ENCODE measurements at regions not wholly inside any gene's neighbourhood (a gene's known extent, or its start where the extent isn't known, plus 50 kb on each side); places are given as distances from the start of the nearest gene placed in this dataset.

- no peak for DNase-seq
Observed at GRCh38 chr12:127223011-127223410, 1044.0 kb upstream of the TMEM132C start.

DNA sequence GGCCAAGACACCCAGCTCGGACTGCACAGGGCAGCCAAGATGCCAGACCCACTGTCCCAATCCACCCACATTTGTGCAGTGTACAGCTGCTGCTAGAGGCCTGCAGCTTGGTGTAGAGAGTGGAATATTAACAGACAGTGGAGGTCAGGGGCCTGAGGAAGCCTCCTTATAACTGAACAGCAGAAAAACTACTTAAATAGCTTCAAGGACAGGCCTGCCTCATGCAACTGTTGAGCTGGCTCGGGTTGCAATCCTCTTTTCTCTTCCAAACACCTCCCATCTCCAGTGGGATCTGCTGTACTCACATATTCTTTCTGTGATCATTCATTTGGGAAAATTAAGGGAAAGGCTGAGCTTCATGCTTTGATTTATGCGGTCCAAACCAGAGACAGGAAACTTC, 1043.2 kb upstream of the TMEM132C start:
- no peak for DNase-seq

- no peak for DNase-seq
Observed at GRCh38 chr12:127230843-127231260, 1036.1 kb upstream of the TMEM132C start.

DNA sequence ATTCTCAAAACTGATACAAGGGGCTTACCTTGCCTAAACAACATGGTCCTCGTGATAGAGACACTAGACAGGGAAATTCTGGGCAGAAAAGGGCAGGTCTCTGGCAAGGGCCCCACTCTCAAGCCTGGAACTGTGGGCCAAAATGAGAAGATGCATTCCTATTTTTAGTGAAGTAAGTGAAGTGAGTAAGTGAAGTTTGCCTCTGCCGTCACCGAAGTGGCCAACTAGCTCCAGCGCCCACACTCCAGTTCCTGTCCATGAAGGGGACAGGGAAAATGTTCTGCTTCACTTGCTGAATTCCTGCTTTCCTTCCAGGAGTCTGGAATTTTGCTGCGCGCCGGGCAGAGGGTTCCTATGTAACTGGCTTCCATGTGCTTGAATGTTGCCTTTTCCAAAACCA, 1035.6 kb upstream of the TMEM132C start:
- DNase-seq, result no peak

- DNase-seq, result no peak
Observed at GRCh38 chr12:127233016-127233415, 1034.0 kb upstream of the TMEM132C start.

- DNase-seq, result no peak
Observed at GRCh38 chr12:127235761-127236160, 1031.2 kb upstream of the TMEM132C start.

- no peak for DNase-seq
Observed at GRCh38 chr12:127236491-127236890, 1030.5 kb upstream of the TMEM132C start.

DNA sequence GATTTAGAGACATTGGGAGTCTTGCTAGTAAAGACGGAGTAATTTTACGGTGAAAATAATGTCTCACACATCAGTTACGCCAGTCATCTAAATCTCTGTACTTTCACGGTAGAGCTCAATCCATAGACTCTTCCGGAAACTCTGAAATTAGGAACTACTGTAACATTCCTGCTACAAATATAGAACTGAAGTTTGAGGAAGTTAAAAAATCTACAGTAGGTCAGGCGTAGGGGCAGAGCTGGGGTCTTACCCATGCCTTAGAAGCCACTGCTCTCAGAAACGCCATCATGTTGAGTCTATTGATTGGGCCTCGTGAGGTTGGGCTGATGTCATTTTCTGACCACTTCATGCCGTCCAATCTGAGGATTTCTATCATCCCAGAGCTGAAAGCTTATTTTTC, 1029.8 kb upstream of the TMEM132C start:
- no peak for DNase-seq

- DNase-seq, result no peak
Observed at GRCh38 chr12:127238107-127238506, 1028.9 kb upstream of the TMEM132C start.

- DNase-seq, result no peak
Observed at GRCh38 chr12:127239781-127240180, 1027.2 kb upstream of the TMEM132C start.

GRCh38 chr12:127240249-127240929, 1026.6 kb upstream of the TMEM132C start:
- no peak for DNase-seq

- no peak for DNase-seq
Observed at GRCh38 chr12:127241072-127241817, 1025.7 kb upstream of the TMEM132C start.

DNA sequence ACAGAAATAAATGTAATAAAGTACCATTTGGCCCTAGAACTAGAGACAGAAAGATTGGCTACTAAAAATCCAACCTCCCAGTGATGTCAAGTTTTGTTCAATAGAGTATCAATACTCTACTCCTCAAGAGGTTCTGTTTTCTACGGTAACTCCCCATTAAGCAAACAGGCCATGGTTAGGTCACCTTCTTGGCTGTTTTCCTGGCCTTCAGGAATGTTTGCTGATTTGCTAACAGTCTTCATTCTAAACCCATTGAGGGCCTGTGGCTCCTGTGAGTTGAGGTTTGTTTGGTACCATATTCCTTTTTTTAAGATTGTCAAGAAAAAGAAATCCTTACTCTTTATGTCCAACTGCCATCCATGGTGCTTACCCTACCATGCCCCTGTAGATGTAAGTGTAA, 1022.0 kb upstream of the TMEM132C start:
- DNase-seq, result no peak

DNA sequence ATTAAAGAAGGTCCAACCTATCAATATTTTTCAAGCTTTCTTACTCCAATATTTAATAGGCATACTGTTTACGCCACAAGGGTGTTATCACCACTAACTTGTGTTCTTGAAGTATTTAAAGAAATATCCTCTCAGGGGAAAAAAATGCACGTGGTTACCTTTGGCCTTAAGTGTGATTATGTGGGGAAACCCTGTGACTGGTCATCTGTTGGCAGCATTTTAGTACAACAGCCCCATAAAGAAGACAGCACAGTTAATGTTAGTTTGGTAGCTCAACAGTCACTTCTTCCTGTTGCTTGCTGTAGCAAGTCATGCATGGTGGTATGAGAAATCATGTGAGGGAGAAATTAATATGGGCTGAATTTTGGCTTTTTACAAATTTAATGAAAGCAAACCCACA, 1021.5 kb upstream of the TMEM132C start:
- DNase-seq, result no peak

- no peak for DNase-seq
Observed at GRCh38 chr12:127247937-127248336, 1019.0 kb upstream of the TMEM132C start.

- no peak for DNase-seq
Observed at GRCh38 chr12:127249428-127249827, 1017.5 kb upstream of the TMEM132C start.

DNA sequence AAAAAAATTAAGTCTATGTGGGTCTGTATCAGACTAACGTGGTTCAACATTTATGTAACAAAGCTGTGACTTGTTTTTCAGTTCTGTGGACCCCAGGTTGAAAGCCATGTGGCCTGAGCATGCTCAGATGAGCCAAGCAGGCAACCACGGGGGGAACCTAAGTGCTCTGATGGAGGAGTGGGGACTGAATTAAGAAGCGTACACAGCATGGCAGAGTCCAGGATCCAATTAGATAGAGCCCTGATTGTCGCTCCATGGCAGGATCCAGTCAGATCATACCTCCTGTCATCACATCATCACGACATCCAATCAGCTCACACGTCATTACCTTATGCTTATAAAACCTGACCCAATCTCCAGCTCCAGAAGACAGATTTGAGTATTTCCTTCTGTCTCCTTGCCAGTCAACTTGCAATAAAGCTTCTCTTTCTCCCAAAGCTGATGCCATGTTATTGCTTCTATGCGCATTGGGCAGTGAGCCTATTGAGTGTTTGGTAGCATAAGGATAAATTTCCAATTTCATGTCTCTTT, 1013.1 kb upstream of the TMEM132C start:
- no peak for DNase-seq

DNA sequence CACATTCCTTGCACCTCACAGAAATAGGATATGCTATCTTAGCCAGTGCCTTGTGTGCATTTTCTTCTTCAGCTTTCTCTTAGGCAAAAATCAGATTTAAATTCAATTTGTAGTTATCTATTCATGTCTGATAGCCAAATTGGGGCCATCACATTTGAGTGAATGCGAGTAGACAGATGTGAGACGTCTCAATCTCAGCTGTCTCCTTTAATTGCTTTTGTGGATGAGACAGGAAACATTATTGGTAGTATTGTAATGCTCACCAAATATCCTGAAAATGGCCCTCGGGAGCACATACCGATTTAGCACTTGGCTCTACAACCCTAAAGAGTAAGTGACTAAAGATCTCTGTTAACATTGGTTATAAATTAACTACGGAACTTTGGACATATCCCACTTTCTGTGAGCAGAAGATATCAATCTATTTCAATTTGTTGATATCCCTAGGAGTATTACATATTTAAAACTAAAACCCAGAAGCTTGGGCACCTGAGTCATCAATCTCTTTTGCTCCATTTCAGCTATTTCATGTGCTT, 1012.5 kb upstream of the TMEM132C start:
- no peak for DNase-seq

DNA sequence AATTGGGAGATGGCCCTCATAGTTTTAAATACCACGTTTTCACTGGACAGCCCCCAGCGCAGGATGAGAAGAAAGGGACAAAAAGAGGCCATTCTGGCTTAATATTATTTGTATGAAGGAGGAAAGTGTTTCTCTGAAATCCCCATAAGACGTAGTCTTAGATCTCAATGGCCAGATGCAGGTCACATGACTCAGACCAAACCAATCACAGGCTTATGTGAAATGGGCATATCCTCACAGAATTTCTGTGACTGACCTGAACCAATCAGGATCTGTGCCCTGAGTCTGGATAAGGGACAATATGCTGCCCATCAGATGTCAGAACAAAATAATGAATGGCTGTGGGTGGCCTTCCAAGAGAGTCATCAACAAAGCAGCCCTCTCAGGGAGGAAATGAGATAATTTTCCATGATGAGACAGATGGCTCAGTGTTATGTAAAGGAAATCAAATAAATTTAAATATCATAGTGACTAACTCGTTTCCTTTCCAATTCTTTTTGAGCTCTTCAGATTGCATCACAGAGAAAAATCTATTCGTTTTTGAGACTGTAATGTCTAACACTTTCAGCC, 1009.5 kb upstream of the TMEM132C start:
- no peak for DNase-seq

GRCh38 chr12:127260531-127260930, 1006.4 kb upstream of the TMEM132C start:
- DNase-seq, result no peak

DNA sequence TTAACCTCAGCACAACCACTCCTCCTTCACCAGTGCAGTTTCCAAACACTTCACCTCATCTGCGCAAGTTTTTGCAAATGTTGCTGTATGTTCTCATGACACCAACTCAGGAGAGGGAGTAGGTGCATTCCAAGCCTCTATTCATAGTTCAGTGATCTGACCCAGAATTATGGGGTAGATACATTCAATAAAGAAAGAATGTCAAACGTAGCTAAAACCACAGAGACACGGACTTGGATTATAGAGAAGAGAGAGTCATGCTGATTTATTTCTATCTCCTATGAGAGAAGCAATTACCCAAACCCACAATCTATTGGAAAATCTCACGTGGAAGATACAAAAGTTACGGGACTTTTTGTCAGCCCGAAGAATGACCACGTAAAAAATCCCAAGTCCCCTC, 1006.0 kb upstream of the TMEM132C start:
- DNase-seq, result no peak

DNA sequence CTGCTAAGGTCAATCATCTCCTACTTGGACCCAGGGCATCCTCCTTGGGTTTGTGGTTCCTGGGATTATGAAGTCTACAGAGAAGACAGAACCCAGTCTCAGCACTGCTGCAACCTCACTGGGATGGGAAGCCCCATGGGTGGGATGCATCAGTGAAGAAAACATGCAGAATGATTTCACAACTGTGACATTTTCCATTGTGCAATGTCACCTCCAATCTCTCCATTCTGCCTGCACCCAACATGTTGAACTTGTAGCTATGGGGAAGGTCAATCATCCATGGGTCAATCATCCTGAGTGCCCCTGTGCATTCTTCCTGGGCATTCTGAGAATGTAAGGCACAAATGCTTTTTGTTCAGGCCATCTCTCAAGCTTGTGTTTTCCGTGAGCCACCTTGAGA, 1004.4 kb upstream of the TMEM132C start:
- DNase-seq, result no peak

DNA sequence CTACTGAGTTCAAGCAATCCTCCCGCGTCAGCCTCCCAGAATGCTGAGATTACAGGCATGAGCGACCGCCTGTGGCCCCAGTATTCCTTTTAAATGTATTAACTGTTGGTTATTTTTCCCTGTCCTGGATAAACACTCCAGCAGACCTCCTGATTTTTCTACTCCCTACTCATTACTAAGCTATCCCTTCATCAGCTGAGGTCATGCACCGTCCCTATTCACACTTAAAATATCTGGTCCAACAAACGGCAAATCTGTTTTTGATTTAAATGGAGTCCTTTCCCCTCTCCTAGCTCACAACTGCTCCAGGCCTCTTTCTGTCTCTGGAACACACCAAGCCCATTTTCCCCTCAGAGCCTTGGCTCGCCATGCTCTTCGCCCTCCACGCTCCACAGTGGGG, 1003.3 kb upstream of the TMEM132C start:
- DNase-seq, result no peak

- no peak for DNase-seq
Observed at GRCh38 chr12:127267128-127267527, 999.8 kb upstream of the TMEM132C start.
